HCEC 1CT (cell line): ENCODE measurements at regions not wholly inside any gene's neighbourhood (a gene's known extent, or its start where the extent isn't known, plus 50 kb on each side); places are given as distances from the start of the nearest gene placed in this dataset.
A peak's percentile ranks its signal among the peaks of the same experiment; 100 is the strongest.

Source experiments
- DNase-seq: peaks from one replicate; pipeline ENCODE4 v3.0.0-alpha.2; 2017

GRCh38 chr2:228648541-228648940 is 467.1 kb upstream of the SPHKAP start:
- no peak for DNase-seq

- peak; percentile 61 for DNase-seq
Measured at GRCh38 chr2:228646061-228646460, 464.6 kb upstream of the SPHKAP start.

- no peak for DNase-seq
Measured at GRCh38 chr2:228644199-228644598, 462.7 kb upstream of the SPHKAP start.

GRCh38 chr2:228642861-228643260 is 461.4 kb upstream of the SPHKAP start:
- no peak for DNase-seq

- no peak for DNase-seq
Measured at GRCh38 chr2:228630786-228631185, 449.3 kb upstream of the SPHKAP start.

GRCh38 chr2:228629251-228629650 is 447.8 kb upstream of the SPHKAP start:
- DNase-seq: no peak

GRCh38 chr2:228628682-228629081 is 447.2 kb upstream of the SPHKAP start:
- DNase-seq: no peak

GRCh38 chr2:228627510-228627909 is 446.0 kb upstream of the SPHKAP start:
- no peak for DNase-seq

- no peak for DNase-seq
Measured at GRCh38 chr2:228625481-228625880, 444.0 kb upstream of the SPHKAP start.

- DNase-seq: no peak
Measured at GRCh38 chr2:228624733-228625132, 443.2 kb upstream of the SPHKAP start.

- DNase-seq: no peak
Measured at GRCh38 chr2:228615496-228615895, 434.0 kb upstream of the SPHKAP start.

GRCh38 chr2:228614741-228615140 is 433.3 kb upstream of the SPHKAP start:
- DNase-seq: no peak

- DNase-seq: peak; percentile 100
Measured at GRCh38 chr2:228613133-228613850, 431.8 kb upstream of the SPHKAP start.

GRCh38 chr2:228611171-228611570 is 429.7 kb upstream of the SPHKAP start:
- no peak for DNase-seq

GRCh38 chr2:228602288-228602687 is 420.8 kb upstream of the SPHKAP start:
- peak; percentile 34 for DNase-seq

GRCh38 chr2:228600265-228600664 is 418.8 kb upstream of the SPHKAP start:
- peak; percentile 96 for DNase-seq

GRCh38 chr2:228599781-228600180 is 418.3 kb upstream of the SPHKAP start:
- no peak for DNase-seq

- DNase-seq: no peak
Measured at GRCh38 chr2:228599297-228599696, 417.8 kb upstream of the SPHKAP start.

- DNase-seq: no peak
Measured at GRCh38 chr2:228597032-228597431, 415.5 kb upstream of the SPHKAP start.

GRCh38 chr2:228594012-228594411 is 412.5 kb upstream of the SPHKAP start:
- DNase-seq: no peak

- DNase-seq: no peak
Measured at GRCh38 chr2:228592925-228593324, 411.4 kb upstream of the SPHKAP start.

- no peak for DNase-seq
Measured at GRCh38 chr2:228590681-228591080, 409.2 kb upstream of the SPHKAP start.

GRCh38 chr2:228589115-228589514 is 407.6 kb upstream of the SPHKAP start:
- no peak for DNase-seq

- peak; percentile 50 for DNase-seq
Measured at GRCh38 chr2:228581731-228582130, 400.2 kb upstream of the SPHKAP start.

GRCh38 chr2:228575897-228576296 is 394.4 kb upstream of the SPHKAP start:
- no peak for DNase-seq
